NB4 (cell line): ENCODE measurements at regions not wholly inside any gene's neighbourhood (a gene's known extent, or its start where the extent isn't known, plus 50 kb on each side); places are given as distances from the start of the nearest gene placed in this dataset.

Experiments used
- CTCF ChIP-seq: IDR thresholded peaks from one replicate; pipeline ENCODE4 v1.5.1; 2012; ENCODE audit warnings: low read depth, low read length
- MAX ChIP-seq: IDR thresholded peaks from 2 replicates; pipeline ENCODE4 v1.6.1; 2011; ENCODE audit warnings: low read depth, low read length
- POLR2A ChIP-seq: IDR thresholded peaks from 2 replicates; pipeline ENCODE4 v1.6.1; 2011; ENCODE audit warnings: mild to moderate bottlenecking; ENCODE audit not compliant: insufficient read length; ENCODE audit errors: extremely low read depth

GRCh38 chr2:4909346-4910009 is 782.7 kb upstream of the SOX11 start:
- no peak for TF ChIP-seq CTCF
- no peak for TF ChIP-seq POLR2A
- TF ChIP-seq MAX, result no peak
